Fibroblast of villous mesenchyme (primary cell): ENCODE measurements at regions not wholly inside any gene's neighbourhood (a gene's known extent, or its start where the extent isn't known, plus 50 kb on each side); places are given as distances from the start of the nearest gene placed in this dataset.

Experiments
- DNase-seq: peaks from one replicate; pipeline ENCODE4 v3.0.0-alpha.2; 2010; ENCODE audit warnings: low read depth
- H3K4me3 ChIP-seq: 2 replicates; pipeline ENCODE4 v1.5.1; 2011; ENCODE audit warnings: low read depth, mild to moderate bottlenecking, low read length
- CTCF ChIP-seq: IDR thresholded peaks from 2 replicates; pipeline ENCODE4 v1.5.1; 2012; ENCODE audit warnings: low read depth, mild to moderate bottlenecking, low read length; ENCODE audit not compliant: insufficient read depth

GRCh38 chrY:13554949-13555348 is 75.1 kb upstream of the UTY start:
- no peak for DNase-seq
- no peak for TF ChIP-seq CTCF
- H3K4me3 ChIP-seq = no peak overlapping the region

GRCh38 chrY:13552393-13553116 is 72.7 kb upstream of the UTY start:
- DNase-seq = peak; percentile 0
- peak overlapping the region; percentile 23 for H3K4me3 ChIP-seq
- TF ChIP-seq CTCF = no peak

- no peak for TF ChIP-seq CTCF
- DNase-seq = no peak
- H3K4me3 ChIP-seq = no peak overlapping the region
Observed at GRCh38 chrY:13551246-13551645, 71.4 kb upstream of the UTY start.

GRCh38 chrY:13544491-13544890 is 64.7 kb upstream of the UTY start:
- DNase-seq = no peak
- H3K4me3 ChIP-seq = no peak overlapping the region
- no peak for TF ChIP-seq CTCF

- DNase-seq = no peak
- TF ChIP-seq CTCF = no peak
- H3K4me3 ChIP-seq = no peak overlapping the region
Observed at GRCh38 chrY:13537919-13538318, 58.1 kb upstream of the UTY start.
